ENCODE measurements at regions not wholly inside any gene's neighbourhood (a gene's known extent, or its start where the extent isn't known, plus 50 kb on each side); places are given as distances from the start of the nearest gene placed in this dataset.

DNA sequence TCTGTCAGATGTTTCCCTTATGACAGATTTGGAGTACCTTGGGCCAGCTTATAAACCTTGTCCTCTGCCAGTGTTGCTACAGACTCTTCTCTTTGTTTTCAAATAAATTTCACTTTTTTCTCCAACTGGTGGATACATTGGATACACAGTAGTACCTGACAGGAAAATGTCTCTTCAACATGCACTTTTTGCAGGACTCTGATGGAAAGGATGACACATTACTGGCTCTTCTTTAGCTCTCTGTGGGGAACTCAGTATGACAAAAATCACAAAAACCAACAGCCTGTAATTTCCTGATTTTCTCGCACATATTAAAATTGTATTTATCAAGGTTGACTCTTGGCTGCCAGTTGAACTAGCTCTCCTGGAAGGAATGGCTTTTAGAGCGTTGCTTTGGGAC lies 61.3 kb upstream of the GIMD1 start:
- H3K27me3 ChIP-seq (ENCODE audit: control insufficient read depth in 1 of 2, insufficient read depth in 2 of 2, low read length in 2 of 2): no peaks in the 10 kb centered on the region
- H3K27ac ChIP-seq (ENCODE audit: low read depth, low read length): no peak overlapping the region
- no peaks in the 10 kb centered on the region for H3K9me3 ChIP-seq (ENCODE audit: control insufficient read depth in 1 of 2, low read length in 2 of 2)
- no peaks in the 10 kb centered on the region for H3K36me3 ChIP-seq (ENCODE audit: control insufficient read depth in 1 of 2, insufficient read depth in 2 of 2, low read length in 2 of 2)
- no peaks in the 10 kb centered on the region for H3K4me1 ChIP-seq (ENCODE audit: control insufficient read depth in 1 of 2, insufficient read depth in 2 of 2, low read length in 2 of 2)
- no peak overlapping the region for H3K9ac ChIP-seq (ENCODE audit: low read depth in 1 of 2, low read length in 2 of 2)
- H3K4me3 ChIP-seq (ENCODE audit: low read depth in 1 of 2, low read length in 2 of 2): no peak overlapping the region

DNA sequence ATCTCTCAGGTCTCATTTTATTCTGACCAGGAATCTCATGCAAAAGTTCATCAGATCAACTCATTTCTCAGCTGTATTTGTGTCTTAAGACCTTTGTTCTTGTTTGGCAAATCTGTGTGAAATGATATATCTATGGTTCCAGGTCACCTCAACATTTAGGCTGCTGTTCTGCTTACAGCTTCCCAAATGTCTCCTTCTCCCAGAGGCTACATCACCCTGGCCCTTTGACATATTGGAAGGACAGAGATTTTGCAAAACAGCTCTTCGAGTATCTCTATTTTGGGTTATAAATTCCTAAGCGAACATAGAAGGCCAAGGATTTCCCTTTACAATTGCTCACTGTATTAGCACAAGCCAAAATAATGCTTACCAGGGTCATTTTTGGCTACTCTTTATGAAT lies 57.5 kb upstream of the GIMD1 start:
- no peaks in the 10 kb centered on the region for H3K36me3 ChIP-seq (ENCODE audit: control insufficient read depth in 1 of 2, insufficient read depth in 2 of 2, low read length in 2 of 2)
- no peak overlapping the region for H3K9ac ChIP-seq (ENCODE audit: low read depth in 1 of 2, low read length in 2 of 2)
- H3K4me1 ChIP-seq (ENCODE audit: control insufficient read depth in 1 of 2, insufficient read depth in 2 of 2, low read length in 2 of 2): no peaks in the 10 kb centered on the region
- H3K27me3 ChIP-seq (ENCODE audit: control insufficient read depth in 1 of 2, insufficient read depth in 2 of 2, low read length in 2 of 2): no peaks in the 10 kb centered on the region
- no peak overlapping the region for H3K4me3 ChIP-seq (ENCODE audit: low read depth in 1 of 2, low read length in 2 of 2)
- no peaks in the 10 kb centered on the region for H3K9me3 ChIP-seq (ENCODE audit: control insufficient read depth in 1 of 2, low read length in 2 of 2)
- no peak overlapping the region for H3K27ac ChIP-seq (ENCODE audit: low read depth, low read length)

DNA sequence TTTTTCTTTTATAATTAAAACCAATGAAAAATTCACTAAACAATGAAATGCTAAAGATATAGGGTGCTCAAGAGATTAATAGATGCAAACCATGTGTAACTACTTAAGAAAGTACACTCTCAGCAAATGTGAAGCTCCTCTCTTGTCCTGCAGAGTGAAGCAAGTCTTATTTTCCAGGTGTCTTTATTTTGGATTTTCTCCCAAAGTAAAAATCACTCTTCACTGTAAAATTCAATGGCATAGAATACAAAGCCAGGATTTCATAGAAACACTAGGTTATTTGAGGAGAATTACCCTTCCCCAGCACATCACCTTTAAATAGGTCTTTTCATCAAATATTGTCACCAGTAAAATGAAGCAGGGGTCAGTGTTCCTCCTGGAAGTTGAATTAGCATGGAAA lies 57.0 kb upstream of the GIMD1 start:
- Histone ChIP-seq H3K27me3 (ENCODE audit: control insufficient read depth in 1 of 2, insufficient read depth in 2 of 2, low read length in 2 of 2) (no peaks in the 10 kb centered on the region), H3K9me3 (ENCODE audit: control insufficient read depth in 1 of 2, low read length in 2 of 2) (no peaks in the 10 kb centered on the region), H3K27ac (ENCODE audit: low read depth, low read length) (no peak overlapping the region), H3K4me1 (ENCODE audit: control insufficient read depth in 1 of 2, insufficient read depth in 2 of 2, low read length in 2 of 2) (no peaks in the 10 kb centered on the region), H3K4me3 (ENCODE audit: low read depth in 1 of 2, low read length in 2 of 2) (no peak overlapping the region), H3K9ac (ENCODE audit: low read depth in 1 of 2, low read length in 2 of 2) (no peak overlapping the region), H3K36me3 (ENCODE audit: control insufficient read depth in 1 of 2, insufficient read depth in 2 of 2, low read length in 2 of 2) (no peaks in the 10 kb centered on the region)

DNA sequence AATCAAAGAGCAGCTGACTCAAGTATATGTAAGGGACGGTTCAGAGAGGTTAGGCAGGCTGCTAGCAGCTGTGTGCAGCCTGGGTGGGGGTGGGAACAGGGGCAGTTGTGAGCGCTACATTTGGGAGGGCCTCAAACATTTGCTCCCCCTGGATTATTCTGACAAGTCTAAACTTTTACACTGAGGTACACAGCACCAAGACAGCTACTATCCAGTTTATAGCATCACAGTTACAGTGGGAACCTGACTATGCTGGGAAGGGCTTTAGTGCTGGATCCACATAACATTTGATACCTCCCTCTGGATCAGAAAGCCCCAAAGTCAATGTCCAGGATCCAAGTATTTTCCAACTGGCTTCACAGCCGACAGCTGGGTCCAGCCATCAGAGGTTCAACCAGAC lies 55.8 kb upstream of the GIMD1 start:
- no peaks in the 10 kb centered on the region for H3K9me3 ChIP-seq (ENCODE audit: control insufficient read depth in 1 of 2, low read length in 2 of 2)
- H3K4me1 ChIP-seq (ENCODE audit: control insufficient read depth in 1 of 2, insufficient read depth in 2 of 2, low read length in 2 of 2): no peaks in the 10 kb centered on the region
- no peaks in the 10 kb centered on the region for H3K36me3 ChIP-seq (ENCODE audit: control insufficient read depth in 1 of 2, insufficient read depth in 2 of 2, low read length in 2 of 2)

DNA sequence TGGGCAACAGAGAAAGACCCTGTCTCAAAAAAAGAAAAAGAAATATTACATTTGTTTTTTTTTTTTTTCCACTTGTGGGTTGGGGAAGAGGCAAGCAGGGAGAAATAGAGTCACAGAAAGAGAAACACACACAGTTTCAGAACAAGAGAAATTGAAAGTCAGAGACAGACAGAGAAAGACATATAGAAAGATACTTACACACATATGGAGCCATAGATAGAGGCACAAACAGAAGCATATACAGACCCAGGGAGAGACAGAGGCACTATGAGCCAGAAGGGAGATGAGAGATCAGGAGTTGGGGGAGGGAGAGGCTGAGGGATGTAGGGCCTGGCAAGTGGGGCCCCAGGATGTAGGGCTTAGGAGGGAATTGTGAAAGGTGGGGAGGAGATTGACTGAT lies 55.2 kb upstream of the GIMD1 start:
- no peaks in the 10 kb centered on the region for H3K9me3 ChIP-seq (ENCODE audit: control insufficient read depth in 1 of 2, low read length in 2 of 2)
- H3K9ac ChIP-seq (ENCODE audit: low read depth in 1 of 2, low read length in 2 of 2): no peak overlapping the region
- H3K4me3 ChIP-seq (ENCODE audit: low read depth in 1 of 2, low read length in 2 of 2): no peak overlapping the region
- H3K4me1 ChIP-seq (ENCODE audit: control insufficient read depth in 1 of 2, insufficient read depth in 2 of 2, low read length in 2 of 2): no peaks in the 10 kb centered on the region
- no peaks in the 10 kb centered on the region for H3K27me3 ChIP-seq (ENCODE audit: control insufficient read depth in 1 of 2, insufficient read depth in 2 of 2, low read length in 2 of 2)
- H3K27ac ChIP-seq (ENCODE audit: low read depth, low read length): no peak overlapping the region
- H3K36me3 ChIP-seq (ENCODE audit: control insufficient read depth in 1 of 2, insufficient read depth in 2 of 2, low read length in 2 of 2): no peaks in the 10 kb centered on the region

More for the DNA sequence above, 55.8 kb upstream of the GIMD1 start:
- Histone ChIP-seq H3K9ac (ENCODE audit: low read depth in 1 of 2, low read length in 2 of 2) (no peak overlapping the region), H3K27ac (ENCODE audit: low read depth, low read length) (no peak overlapping the region), H3K4me3 (ENCODE audit: low read depth in 1 of 2, low read length in 2 of 2) (no peak overlapping the region), H3K27me3 (ENCODE audit: control insufficient read depth in 1 of 2, insufficient read depth in 2 of 2, low read length in 2 of 2) (no peaks in the 10 kb centered on the region)

DNA sequence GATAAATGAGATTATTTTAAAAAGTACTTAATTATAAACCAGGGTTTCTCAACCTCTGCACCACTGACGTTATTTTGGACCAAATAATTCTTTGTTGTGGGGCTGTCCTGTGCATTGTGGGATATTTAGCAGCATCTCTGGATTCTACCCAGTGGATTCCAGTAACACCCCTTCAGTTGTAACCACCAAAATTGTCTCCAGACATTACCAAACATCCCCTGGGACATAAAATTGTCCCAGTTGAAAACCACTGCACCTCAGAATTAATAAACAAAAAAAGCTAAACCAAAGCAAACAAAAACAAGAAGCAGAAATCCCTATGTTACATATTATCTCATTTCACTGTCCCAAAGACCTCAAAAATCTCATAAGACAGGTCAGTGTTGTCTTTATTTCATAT lies 54.2 kb upstream of the GIMD1 start:
- no peaks in the 10 kb centered on the region for H3K27me3 ChIP-seq (ENCODE audit: control insufficient read depth in 1 of 2, insufficient read depth in 2 of 2, low read length in 2 of 2)
- H3K4me1 ChIP-seq (ENCODE audit: control insufficient read depth in 1 of 2, insufficient read depth in 2 of 2, low read length in 2 of 2): no peaks in the 10 kb centered on the region
- H3K9me3 ChIP-seq (ENCODE audit: control insufficient read depth in 1 of 2, low read length in 2 of 2): no peaks in the 10 kb centered on the region
- H3K4me3 ChIP-seq (ENCODE audit: low read depth in 1 of 2, low read length in 2 of 2): no peak overlapping the region
- H3K36me3 ChIP-seq (ENCODE audit: control insufficient read depth in 1 of 2, insufficient read depth in 2 of 2, low read length in 2 of 2): no peaks in the 10 kb centered on the region
- no peak overlapping the region for H3K27ac ChIP-seq (ENCODE audit: low read depth, low read length)
- no peak overlapping the region for H3K9ac ChIP-seq (ENCODE audit: low read depth in 1 of 2, low read length in 2 of 2)

DNA sequence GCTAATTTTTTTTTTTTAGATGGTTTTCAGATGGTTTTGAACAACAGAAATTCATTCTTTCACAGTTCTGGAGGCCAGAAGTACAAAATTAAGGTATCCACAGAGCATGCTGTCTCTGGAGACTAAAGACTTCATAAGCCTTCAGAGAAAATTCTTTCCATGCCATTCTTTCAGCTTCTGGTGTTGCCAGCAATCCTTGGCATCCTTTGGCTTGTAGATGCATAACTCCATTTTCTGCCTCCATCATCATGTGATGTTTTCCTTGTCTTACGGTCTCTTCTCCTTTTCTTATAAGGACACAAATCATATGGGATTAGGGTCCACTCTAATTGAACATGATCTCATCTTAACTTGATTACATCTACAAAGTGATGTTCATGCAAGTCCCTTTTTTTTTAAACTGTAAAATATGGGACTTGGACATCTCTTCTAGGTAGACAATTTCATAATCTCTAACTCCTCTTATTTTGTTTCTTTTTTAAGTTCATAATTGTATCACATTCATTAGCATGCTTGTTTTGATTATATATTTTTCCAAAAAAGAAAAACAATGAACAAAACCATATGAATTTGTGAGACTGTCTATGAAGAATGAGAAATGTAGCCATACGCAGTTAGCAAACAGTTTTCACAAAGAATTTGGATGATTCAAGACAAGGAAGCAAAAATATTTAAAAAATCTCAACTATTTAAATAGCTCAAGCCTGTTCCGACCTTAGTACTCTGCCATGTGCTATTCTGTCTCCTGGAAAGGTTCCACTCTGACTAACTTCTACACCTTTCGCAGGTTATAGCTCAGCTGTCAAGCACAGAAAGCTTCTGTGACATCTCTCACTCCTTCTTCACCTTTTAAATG lies 53.1 kb upstream of the GIMD1 start:
- no peak overlapping the region for H3K4me3 ChIP-seq (ENCODE audit: low read depth in 1 of 2, low read length in 2 of 2)
- H3K27ac ChIP-seq (ENCODE audit: low read depth, low read length): no peak overlapping the region
- no peaks in the 10 kb centered on the region for H3K27me3 ChIP-seq (ENCODE audit: control insufficient read depth in 1 of 2, insufficient read depth in 2 of 2, low read length in 2 of 2)
- H3K9me3 ChIP-seq (ENCODE audit: control insufficient read depth in 1 of 2, low read length in 2 of 2): no peaks in the 10 kb centered on the region
- H3K9ac ChIP-seq (ENCODE audit: low read depth in 1 of 2, low read length in 2 of 2): no peak overlapping the region
- no peaks in the 10 kb centered on the region for H3K4me1 ChIP-seq (ENCODE audit: control insufficient read depth in 1 of 2, insufficient read depth in 2 of 2, low read length in 2 of 2)
- no peaks in the 10 kb centered on the region for H3K36me3 ChIP-seq (ENCODE audit: control insufficient read depth in 1 of 2, insufficient read depth in 2 of 2, low read length in 2 of 2)

DNA sequence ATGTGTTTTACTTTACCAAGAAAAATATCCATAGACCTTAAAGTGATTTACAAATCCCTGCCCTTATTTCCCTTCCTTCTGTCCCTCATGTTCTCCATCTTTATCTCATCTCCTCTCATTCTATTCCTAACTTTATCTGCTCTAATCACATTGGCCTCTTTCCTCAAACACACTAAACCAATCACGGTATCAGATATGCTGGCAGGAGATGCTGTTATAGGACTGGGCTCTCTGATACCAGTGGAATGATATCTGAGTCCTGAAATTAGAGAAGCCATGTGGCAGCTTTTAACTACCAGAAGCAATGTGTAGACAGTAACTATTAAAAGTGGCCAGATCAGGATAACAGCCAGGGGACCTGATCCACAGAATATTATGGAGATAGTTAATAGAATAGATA lies 49.9 kb upstream of the GIMD1 start:
- Histone ChIP-seq H3K4me1 (ENCODE audit: control insufficient read depth in 1 of 2, insufficient read depth in 2 of 2, low read length in 2 of 2) (no peaks in the 10 kb centered on the region), H3K27ac (ENCODE audit: low read depth, low read length) (no peak overlapping the region), H3K27me3 (ENCODE audit: control insufficient read depth in 1 of 2, insufficient read depth in 2 of 2, low read length in 2 of 2) (no peaks in the 10 kb centered on the region), H3K36me3 (ENCODE audit: control insufficient read depth in 1 of 2, insufficient read depth in 2 of 2, low read length in 2 of 2) (no peaks in the 10 kb centered on the region), H3K9ac (ENCODE audit: low read depth in 1 of 2, low read length in 2 of 2) (no peak overlapping the region), H3K9me3 (ENCODE audit: control insufficient read depth in 1 of 2, low read length in 2 of 2) (no peaks in the 10 kb centered on the region), H3K4me3 (ENCODE audit: low read depth in 1 of 2, low read length in 2 of 2) (no peak overlapping the region)

Measured in duodenal mucosa (tissue), 2 donors.